ENCODE measurements at regions not wholly inside any gene's neighbourhood (a gene's known extent, or its start where the extent isn't known, plus 50 kb on each side); places are given as distances from the start of the nearest gene placed in this dataset.

DNA sequence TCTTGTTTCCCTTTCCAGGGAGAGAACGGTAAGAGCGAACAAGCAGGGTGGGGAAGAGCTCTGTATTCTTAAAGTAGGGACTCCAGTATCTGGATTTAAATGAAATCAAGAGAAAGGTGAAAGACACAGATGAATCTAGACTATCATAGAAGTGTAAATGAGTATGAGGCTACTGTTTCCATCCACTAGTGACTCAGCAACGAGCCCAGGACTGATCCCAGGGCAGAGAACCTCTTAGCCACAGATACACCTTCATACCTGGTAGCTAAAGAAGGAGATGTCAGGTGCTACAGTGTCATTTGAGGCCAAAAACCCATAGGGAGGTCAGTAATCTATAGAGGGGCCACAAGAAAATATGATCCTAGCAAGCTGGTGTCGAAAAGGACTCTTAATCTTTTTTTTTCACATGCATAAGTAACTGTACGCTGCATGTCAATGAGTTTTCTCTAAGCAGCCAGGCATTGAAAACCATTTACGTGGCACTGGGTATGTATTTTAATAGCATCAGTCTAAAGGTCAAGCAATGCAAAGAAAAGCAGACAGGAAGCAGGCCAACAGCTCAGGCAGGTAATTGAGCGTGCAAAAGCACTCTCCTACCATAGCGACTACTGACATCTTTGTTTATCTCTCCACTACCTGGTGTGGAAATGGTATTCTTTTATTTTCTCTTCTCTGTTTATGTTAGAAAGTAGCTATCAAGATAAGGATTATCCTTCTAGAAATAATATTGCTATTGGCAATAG lies 91.5 kb upstream of the EGR2 start:
- no peak for TF ChIP-seq CTCF (IDR thresholded peaks at IDR 0.05; ENCODE audit: control insufficient read depth, extremely low read depth, insufficient read depth)
- no peak overlapping the region for H3K4me3 ChIP-seq (ENCODE audit: low read depth, low read length)
- DNase-seq (ENCODE audit: low read depth): no peak

DNA sequence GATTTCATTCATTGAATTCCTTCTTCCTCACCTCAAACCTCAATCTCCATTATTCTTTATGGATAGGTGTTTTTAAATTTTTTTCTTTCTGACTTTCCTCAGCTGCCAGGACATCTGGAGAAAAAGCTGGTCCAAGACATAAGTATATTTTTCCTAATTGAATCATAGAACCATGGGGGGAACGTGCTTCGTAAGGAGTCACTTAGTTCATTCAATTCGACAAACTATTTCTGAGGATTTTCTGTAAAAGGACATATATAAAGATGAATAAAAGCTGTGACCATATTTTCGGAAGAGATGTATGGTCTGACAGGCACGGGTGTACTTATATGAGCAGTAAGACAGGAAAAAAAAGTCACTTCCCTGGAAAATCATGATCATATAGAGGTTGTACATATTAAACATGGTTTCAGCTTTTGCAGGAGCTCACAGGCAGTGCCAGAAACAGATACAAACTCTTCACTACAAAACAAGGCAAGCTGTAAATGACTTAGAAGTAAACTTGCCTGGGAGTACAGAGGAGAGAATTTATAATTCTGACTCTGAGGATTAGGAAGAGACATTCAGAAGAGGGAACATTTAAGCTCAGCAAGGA lies 88.2 kb upstream of the EGR2 start:
- no peak overlapping the region for H3K4me3 ChIP-seq (ENCODE audit: low read depth, low read length)
- no peak for TF ChIP-seq CTCF (IDR thresholded peaks at IDR 0.05; ENCODE audit: control insufficient read depth, extremely low read depth, insufficient read depth)
- DNase-seq (ENCODE audit: low read depth): no peak

- DNase-seq (ENCODE audit: low read depth): no peak
- H3K4me3 ChIP-seq (ENCODE audit: low read depth, low read length): no peak overlapping the region
- TF ChIP-seq CTCF (IDR thresholded peaks at IDR 0.05; ENCODE audit: control insufficient read depth, extremely low read depth, insufficient read depth): no peak
Observed at GRCh38 chr10:62903828-62904227, 87.7 kb upstream of the EGR2 start.

- H3K4me3 ChIP-seq (ENCODE audit: low read depth, low read length): no peak overlapping the region
- TF ChIP-seq CTCF (IDR thresholded peaks at IDR 0.05; ENCODE audit: control insufficient read depth, extremely low read depth, insufficient read depth): no peak
- DNase-seq (ENCODE audit: low read depth): no peak
Observed at GRCh38 chr10:62900829-62901571, 84.8 kb upstream of the EGR2 start.

GRCh38 chr10:62899311-62899710 lies 83.1 kb upstream of the EGR2 start:
- no peak for DNase-seq (ENCODE audit: low read depth)
- no peak for TF ChIP-seq CTCF (IDR thresholded peaks at IDR 0.05; ENCODE audit: control insufficient read depth, extremely low read depth, insufficient read depth)
- no peak overlapping the region for H3K4me3 ChIP-seq (ENCODE audit: low read depth, low read length)

DNA sequence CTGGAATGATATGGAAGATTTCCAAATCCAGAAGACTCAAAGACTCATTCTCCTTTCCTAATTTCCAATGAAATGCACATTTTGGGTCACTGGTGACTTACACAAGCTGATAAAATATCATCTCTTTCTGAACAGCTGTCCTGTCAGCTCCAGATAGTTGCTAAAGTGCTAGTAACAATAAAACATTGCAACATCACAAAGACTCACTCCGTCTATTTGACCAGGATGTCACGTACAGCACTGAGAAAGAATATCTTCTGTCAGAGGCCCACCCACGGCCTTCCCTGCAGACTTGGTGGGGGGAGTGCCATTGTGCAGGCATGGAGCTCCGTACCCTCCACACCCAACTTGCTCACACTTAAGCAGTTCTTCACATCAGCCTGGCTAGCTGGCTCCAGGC lies 78.9 kb upstream of the EGR2 start:
- no peak for DNase-seq (ENCODE audit: low read depth)
- TF ChIP-seq CTCF (IDR thresholded peaks at IDR 0.05; ENCODE audit: control insufficient read depth, extremely low read depth, insufficient read depth): no peak
- no peak overlapping the region for H3K4me3 ChIP-seq (ENCODE audit: low read depth, low read length)
